ENCODE measurements at regions not wholly inside any gene's neighbourhood (a gene's known extent, or its start where the extent isn't known, plus 50 kb on each side); places are given as distances from the start of the nearest gene placed in this dataset.
"Not testable (repeated sequence)": the region's sequence is repeated elsewhere in the genome, so short reads cannot be mapped to it uniquely, and the experiment has no call there.

DNA sequence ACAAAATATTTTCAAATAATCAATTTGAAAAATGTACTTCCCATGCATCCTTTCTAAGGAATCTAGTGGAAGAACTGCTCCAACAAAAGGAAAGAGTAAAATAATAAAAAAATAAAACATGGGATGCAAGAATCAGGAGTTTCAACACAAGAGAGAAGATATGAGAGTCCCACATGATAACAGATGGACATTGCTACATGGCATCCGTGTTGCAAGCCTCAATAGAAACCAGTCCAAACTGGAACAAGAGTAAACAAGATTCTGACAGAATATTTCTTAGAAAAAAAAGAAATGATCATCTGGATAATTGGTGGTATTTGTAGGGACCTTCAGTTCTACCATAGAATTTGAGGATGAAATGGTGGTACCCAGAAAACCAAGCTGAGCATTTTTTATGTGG is 186.8 kb downstream of the FRK start:
- ATAC-seq (no peak), DNase-seq (no peak)
- intact Hi-C loops (cut with micrococcal nuclease), result no loop called here

- no peak for DNase-seq
- intact Hi-C loops (cut with micrococcal nuclease), result no loop called here
- no peak for ATAC-seq
Measured at GRCh38 chr6:115870464-115870863, 190.2 kb downstream of the FRK start.

GRCh38 chr6:115865914-115866313 is 194.8 kb downstream of the FRK start:
- DNase-seq, result no peak
- intact Hi-C loops (cut with micrococcal nuclease), result no loop called here
- ATAC-seq, result peak; percentile 81

- ATAC-seq, result no peak
Measured at GRCh38 chr6:115863211-115863610, 197.5 kb downstream of the FRK start.

DNA sequence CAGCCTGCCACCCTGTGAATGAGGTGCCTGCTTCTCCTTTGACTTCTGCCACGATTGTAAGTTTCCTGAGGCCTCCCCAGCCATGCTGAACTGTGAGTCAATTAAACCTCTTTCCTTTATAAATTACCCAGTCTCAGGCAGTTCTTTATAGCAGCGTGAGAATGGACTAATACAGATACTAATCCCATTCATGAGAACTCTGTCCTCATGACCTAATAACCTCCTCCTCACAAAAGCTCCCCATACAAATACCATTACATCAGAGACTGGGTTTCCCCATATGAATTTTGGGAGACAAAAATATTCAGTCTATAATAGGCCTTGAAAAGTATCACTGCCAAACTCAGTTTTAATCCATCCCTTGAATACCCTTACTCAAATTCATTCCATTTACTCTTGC is 199.0 kb downstream of the FRK start:
- DNase-seq; ATAC-seq; intact Hi-C loops (cut with micrococcal nuclease): not testable (repeated sequence)

More at GRCh38 chr6:115863211-115863610, 197.5 kb downstream of the FRK start:
- DNase-seq, result no peak
- intact Hi-C loops (cut with micrococcal nuclease), result no loop called here

GRCh38 chr6:115859577-115859976 is 201.1 kb downstream of the FRK start:
- ATAC-seq; DNase-seq; intact Hi-C loops (cut with micrococcal nuclease): not testable (repeated sequence)

DNA sequence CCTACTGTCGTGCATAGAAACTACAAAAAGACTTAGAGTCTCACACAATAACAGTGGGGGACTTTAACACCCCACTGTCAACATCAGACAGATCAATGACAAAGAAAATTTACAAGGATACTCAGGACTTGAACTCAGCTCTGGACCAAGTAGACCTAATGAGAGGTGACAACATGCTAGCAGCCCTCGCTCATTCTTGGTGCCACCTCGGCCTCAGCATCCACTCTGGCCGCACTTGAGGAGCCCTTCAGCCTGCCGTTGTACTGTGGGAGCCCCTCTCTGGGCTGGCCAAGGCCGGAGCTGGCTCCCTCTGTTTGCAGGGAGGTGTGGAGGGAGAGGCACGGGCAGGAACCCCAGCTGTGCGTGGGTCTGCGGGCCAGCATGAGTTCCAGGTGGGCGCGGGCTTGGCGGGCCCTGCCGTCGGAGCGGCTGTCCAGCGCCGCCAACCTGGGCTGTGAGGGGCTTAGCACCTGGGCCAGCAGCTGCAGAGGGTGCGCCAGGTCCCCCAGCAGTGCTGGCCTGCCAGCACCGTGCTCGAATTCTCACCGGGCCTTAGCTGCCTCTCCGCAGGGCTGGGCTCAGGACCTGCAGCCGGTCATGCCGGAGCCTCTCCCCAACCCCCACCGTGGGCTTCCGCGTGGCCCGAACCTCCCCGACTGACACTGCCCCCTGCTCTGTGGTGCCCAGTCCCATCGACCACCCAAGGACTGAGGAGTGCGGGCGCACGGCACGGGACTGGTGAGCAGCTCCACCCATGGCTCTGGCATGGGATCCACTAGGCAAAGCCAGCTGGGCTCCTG is 205.6 kb downstream of the FRK start:
- DNase-seq (no peak), ATAC-seq (no peak)
- intact Hi-C loops (cut with micrococcal nuclease), result no loop called here

- DNase-seq (no peak), ATAC-seq (no peak)
- intact Hi-C loops (cut with micrococcal nuclease), result no loop called here
Measured at GRCh38 chr6:115847671-115848070, 213.0 kb downstream of the FRK start.

DNA sequence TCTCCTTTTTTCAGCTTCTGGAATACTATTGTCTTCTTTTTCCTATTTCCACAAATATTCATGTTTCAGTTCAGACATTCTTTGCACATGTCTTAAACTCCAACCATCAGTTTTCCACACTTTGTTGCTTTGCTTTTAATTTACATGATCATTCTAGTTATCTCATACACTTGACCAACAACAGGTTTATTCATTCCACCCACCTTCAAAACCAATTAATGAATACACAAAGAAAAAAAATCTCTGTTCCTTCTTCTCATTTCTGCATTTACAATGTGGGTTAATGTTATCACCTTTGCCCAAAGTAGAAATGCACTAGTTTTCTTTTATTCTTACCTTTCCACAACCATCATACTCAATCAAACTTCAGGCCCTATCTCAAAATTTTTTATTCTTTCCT is 216.7 kb downstream of the FRK start:
- ATAC-seq, result no peak
- intact Hi-C loops (cut with micrococcal nuclease), result no loop called here
- no peak for DNase-seq

GRCh38 chr6:115842338-115842737 is 218.4 kb downstream of the FRK start:
- no peak for ATAC-seq
- intact Hi-C loops (cut with micrococcal nuclease), result no loop called here
- DNase-seq, result no peak

- intact Hi-C loops (cut with micrococcal nuclease), result no loop called here
- ATAC-seq (no peak), DNase-seq (no peak)
Measured at GRCh38 chr6:115839583-115840181, 221.0 kb downstream of the FRK start.

GRCh38 chr6:115838763-115839401 is 221.8 kb downstream of the FRK start:
- no peak for ATAC-seq
- DNase-seq, result no peak
- intact Hi-C loops (cut with micrococcal nuclease), result no loop called here

- intact Hi-C loops (cut with micrococcal nuclease), result no loop called here
- no peak for DNase-seq
- ATAC-seq, result no peak
Measured at GRCh38 chr6:115838216-115838615, 222.5 kb downstream of the FRK start.

DNA sequence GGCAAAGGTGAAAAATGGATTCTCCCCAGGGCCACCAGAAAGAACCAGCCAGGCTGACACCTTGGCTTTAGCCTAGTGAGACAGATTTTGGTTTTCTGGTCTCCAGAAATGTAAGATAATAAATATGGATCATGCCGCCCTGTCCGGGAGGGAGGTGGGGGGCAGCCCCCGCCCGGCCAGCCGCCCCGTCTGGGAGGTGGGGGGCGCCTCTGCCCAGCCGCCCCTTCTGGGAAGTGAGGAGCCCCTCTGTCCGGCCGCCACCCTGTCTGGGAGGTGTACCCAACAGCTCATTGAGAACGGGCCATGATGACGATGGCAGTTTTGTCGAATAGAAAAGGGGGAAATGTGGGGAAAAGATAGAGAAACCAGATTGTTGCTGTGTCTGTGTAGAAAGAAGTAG is 224.3 kb downstream of the FRK start:
- ATAC-seq; DNase-seq; intact Hi-C loops (cut with micrococcal nuclease): not testable (repeated sequence)

DNA sequence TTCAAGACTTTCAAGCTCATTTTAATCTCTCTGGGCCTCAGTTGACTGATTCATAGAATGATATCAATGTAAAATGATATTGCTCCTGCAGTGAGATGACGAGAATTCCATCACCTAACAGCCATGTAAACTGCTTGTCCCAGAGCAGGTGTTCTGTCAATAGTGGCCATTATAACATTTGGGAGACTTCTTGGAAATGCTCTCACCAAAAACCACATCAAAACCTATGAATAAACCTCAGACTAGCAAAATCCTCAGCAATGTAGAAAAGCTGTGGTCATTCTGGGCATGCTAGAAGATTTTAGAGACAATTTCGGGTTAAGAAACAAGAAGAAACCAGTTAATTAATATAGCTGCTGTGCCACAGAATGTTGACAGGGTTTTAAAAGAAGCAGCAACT is 225.4 kb downstream of the FRK start:
- intact Hi-C loops (cut with micrococcal nuclease), result no loop called here
- ATAC-seq, result no peak
- DNase-seq, result no peak

- intact Hi-C loops (cut with micrococcal nuclease); ATAC-seq; DNase-seq: not testable (repeated sequence)
Measured at GRCh38 chr6:115834542-115834941, 226.1 kb downstream of the FRK start.

GRCh38 chr6:115832786-115833185 is 227.9 kb downstream of the FRK start:
- DNase-seq (no peak), ATAC-seq (no peak)
- intact Hi-C loops (cut with micrococcal nuclease), result no loop called here

GRCh38 chr6:115832186-115832585 is 228.5 kb downstream of the FRK start:
- intact Hi-C loops (cut with micrococcal nuclease), result no loop called here
- DNase-seq (no peak), ATAC-seq (no peak)

GRCh38 chr6:115830895-115831294 is 229.8 kb downstream of the FRK start:
- DNase-seq (no peak), ATAC-seq (no peak)
- intact Hi-C loops (cut with micrococcal nuclease), result no loop called here

DNA sequence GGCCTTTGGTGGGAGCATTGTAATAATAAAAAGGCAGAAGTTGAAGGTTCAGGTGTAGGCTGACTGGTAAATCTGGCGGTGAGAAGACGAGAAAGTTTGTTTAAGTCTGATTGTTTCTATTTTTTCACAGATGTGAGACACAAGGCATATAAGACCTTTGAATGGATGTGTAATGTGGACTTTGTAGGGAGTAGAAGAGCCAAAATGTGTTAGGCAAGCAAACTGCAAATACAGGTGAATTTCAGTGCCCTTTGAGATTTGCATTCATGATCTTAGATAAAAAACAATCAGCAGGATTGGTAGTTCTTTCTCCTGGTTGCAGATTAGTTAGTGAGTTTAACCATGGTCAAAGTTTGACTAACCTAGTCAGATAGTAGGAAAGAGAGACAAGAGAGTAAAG is 238.9 kb downstream of the FRK start:
- DNase-seq (no peak), ATAC-seq (no peak)
- intact Hi-C loops (cut with micrococcal nuclease), result no loop called here
